GM12874 (cell line): ENCODE measurements at regions not wholly inside any gene's neighbourhood (a gene's known extent, or its start where the extent isn't known, plus 50 kb on each side); places are given as distances from the start of the nearest gene placed in this dataset.

Experiments used
- CTCF ChIP-seq: IDR thresholded peaks from 2 replicates; pipeline ENCODE4 v1.5.1; 2011; ENCODE audit warnings: low read depth, mild to moderate bottlenecking, control low read depth, low read length, moderate library complexity; ENCODE audit not compliant: insufficient read depth

GRCh38 chr12:91885851-91886731 lies 259.6 kb downstream of the BTG1 start:
- no peak for TF ChIP-seq CTCF

- no peak for TF ChIP-seq CTCF
Observed at GRCh38 chr12:91884230-91884629, 261.4 kb downstream of the BTG1 start.

GRCh38 chr12:91883811-91884210 lies 261.8 kb downstream of the BTG1 start:
- TF ChIP-seq CTCF: no peak

GRCh38 chr12:91882910-91883309 lies 262.7 kb downstream of the BTG1 start:
- TF ChIP-seq CTCF: no peak

GRCh38 chr12:91880528-91880927 lies 265.1 kb downstream of the BTG1 start:
- no peak for TF ChIP-seq CTCF

GRCh38 chr12:91877456-91878235 lies 268.0 kb downstream of the BTG1 start:
- no peak for TF ChIP-seq CTCF

- no peak for TF ChIP-seq CTCF
Observed at GRCh38 chr12:91877022-91877421, 268.6 kb downstream of the BTG1 start.
